GM12878 (cell line): ENCODE measurements at regions not wholly inside any gene's neighbourhood (a gene's known extent, or its start where the extent isn't known, plus 50 kb on each side); places are given as distances from the start of the nearest gene placed in this dataset.

ENCODE experiments used
- CHD1 ChIP-seq: IDR thresholded peaks from 2 replicates; pipeline ENCODE4 v1.6.1; 2012; ENCODE audit warnings: low read depth, low read length, improper control_type of control experiment
- HDAC6 ChIP-seq: fragments of 200-600 bp; sonication (generic); IDR thresholded peaks from one replicate; pipeline ENCODE4 v1.8.0; 2017; ENCODE audit warnings: antibody characterized with exemption; ENCODE audit not compliant: unreplicated experiment
- NRF1 ChIP-seq: conservative IDR thresholded peaks from 2 replicates; pipeline ENCODE4 v1.6.1; 2011; ENCODE audit warnings: mild to moderate bottlenecking, low read depth, low read length, improper control_type of control experiment
- POLR2A ChIP-seq: IDR thresholded peaks from 2 replicates; pipeline ENCODE4 v1.6.1; 2011; ENCODE audit warnings: low read depth, mild to moderate bottlenecking, low read length
- SUPT20H ChIP-seq: IDR thresholded peaks from 2 replicates; pipeline ENCODE4 v1.6.1; 2011; ENCODE audit warnings: low read depth, mild to moderate bottlenecking, low read length, moderate library complexity, borderline replicate concordance; ENCODE audit not compliant: control insufficient read depth
- YBX1 ChIP-seq: fragments of 450-650 bp; IDR thresholded peaks from 2 replicates; pipeline ENCODE4 v1.6.1; 2016; ENCODE audit warnings: antibody characterized with exemption
- ZNF217 ChIP-seq: fragments of 450-650 bp; IDR thresholded peaks from 2 replicates; pipeline ENCODE4 v1.6.1; 2017; ENCODE audit warnings: antibody characterized with exemption, mild to moderate bottlenecking
- TF ChIP-seq, protein P1 (sequence below), 3 experiments: IDR thresholded peaks in 2 of 3; conservative IDR thresholded peaks in 1 of 3; 2 replicates each; pipeline ENCODE4 v1.5.1; 2011; ENCODE audit warnings: low read depth in 3 of 3, low read length in 3 of 3, mild to moderate bottlenecking in 3 of 3, control low read depth in 2 of 3, moderate library complexity in 2 of 3, inconsistent platforms in 1 of 3, mixed read lengths in 1 of 3; ENCODE audit not compliant: control insufficient read depth in 2 of 3, insufficient read depth in 1 of 3; ENCODE audit errors: extremely low read depth in 1 of 3

GRCh38 chr2:153213022-153213421, 265.5 kb downstream of the RPRM start:
- TF ChIP-seq HDAC6 (no peak), ZNF217 (no peak), POLR2A (no peak), CHD1 (no peak), YBX1 (no peak), SUPT20H (no peak), NRF1 (no peak)
- TF ChIP-seq, protein P1, sequence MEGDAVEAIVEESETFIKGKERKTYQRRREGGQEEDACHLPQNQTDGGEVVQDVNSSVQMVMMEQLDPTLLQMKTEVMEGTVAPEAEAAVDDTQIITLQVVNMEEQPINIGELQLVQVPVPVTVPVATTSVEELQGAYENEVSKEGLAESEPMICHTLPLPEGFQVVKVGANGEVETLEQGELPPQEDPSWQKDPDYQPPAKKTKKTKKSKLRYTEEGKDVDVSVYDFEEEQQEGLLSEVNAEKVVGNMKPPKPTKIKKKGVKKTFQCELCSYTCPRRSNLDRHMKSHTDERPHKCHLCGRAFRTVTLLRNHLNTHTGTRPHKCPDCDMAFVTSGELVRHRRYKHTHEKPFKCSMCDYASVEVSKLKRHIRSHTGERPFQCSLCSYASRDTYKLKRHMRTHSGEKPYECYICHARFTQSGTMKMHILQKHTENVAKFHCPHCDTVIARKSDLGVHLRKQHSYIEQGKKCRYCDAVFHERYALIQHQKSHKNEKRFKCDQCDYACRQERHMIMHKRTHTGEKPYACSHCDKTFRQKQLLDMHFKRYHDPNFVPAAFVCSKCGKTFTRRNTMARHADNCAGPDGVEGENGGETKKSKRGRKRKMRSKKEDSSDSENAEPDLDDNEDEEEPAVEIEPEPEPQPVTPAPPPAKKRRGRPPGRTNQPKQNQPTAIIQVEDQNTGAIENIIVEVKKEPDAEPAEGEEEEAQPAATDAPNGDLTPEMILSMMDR (IDR thresholded peaks at IDR 0.05 in 2 of 3, conservative IDR thresholded peaks at IDR 0.05 in 1 of 3; ENCODE audit: control insufficient read depth in 2 of 3, extremely low read depth in 1 of 3, insufficient read depth in 1 of 3, low read depth in 3 of 3, low read length in 3 of 3): no peak
